AG10803 (cell line): ENCODE measurements at regions not wholly inside any gene's neighbourhood (a gene's known extent, or its start where the extent isn't known, plus 50 kb on each side); places are given as distances from the start of the nearest gene placed in this dataset.
"Not testable (repeated sequence)": the region's sequence is repeated elsewhere in the genome, so short reads cannot be mapped to it uniquely, and the experiment has no call there.

Source experiments
- DNase-seq: peaks from one replicate; pipeline ENCODE4 v3.0.0; 2010; ENCODE audit warnings: low read depth
- H3K4me3 ChIP-seq: 2 replicates; pipeline ENCODE4 v1.5.1; 2011; ENCODE audit warnings: mild to moderate bottlenecking, low read length, control low read depth
- CTCF ChIP-seq: conservative IDR thresholded peaks from 2 replicates; pipeline ENCODE4 v1.5.1; 2011; ENCODE audit warnings: mild to moderate bottlenecking, low read length, control low read depth, inconsistent platforms

GRCh38 chr1:173377266-173377665 lies 99.9 kb upstream of the PRDX6 start:
- no peak for DNase-seq
- no peak for TF ChIP-seq CTCF

GRCh38 chr1:173383351-173383750 lies 93.8 kb upstream of the PRDX6 start:
- no peak for TF ChIP-seq CTCF
- peak; percentile 42 for DNase-seq
- no peak overlapping the region for H3K4me3 ChIP-seq

More at GRCh38 chr1:173377266-173377665, 99.9 kb upstream of the PRDX6 start:
- H3K4me3 ChIP-seq, result no peak overlapping the region

GRCh38 chr1:173388352-173388751 lies 88.8 kb upstream of the PRDX6 start:
- DNase-seq, result no peak
- no peak for TF ChIP-seq CTCF
- H3K4me3 ChIP-seq, result no peak overlapping the region

GRCh38 chr1:173392895-173393658 lies 84.1 kb upstream of the PRDX6 start:
- no peak for TF ChIP-seq CTCF
- DNase-seq, result peak; percentile 96
- no peak overlapping the region for H3K4me3 ChIP-seq

- no peak overlapping the region for H3K4me3 ChIP-seq
- peak; percentile 94 for DNase-seq
- TF ChIP-seq CTCF, result no peak
Observed at GRCh38 chr1:173393659-173394000, 83.5 kb upstream of the PRDX6 start.

GRCh38 chr1:173394813-173395212 lies 82.3 kb upstream of the PRDX6 start:
- DNase-seq, H3K4me3 ChIP-seq: not testable (repeated sequence)

GRCh38 chr1:173395762-173396161 lies 81.4 kb upstream of the PRDX6 start:
- no peak overlapping the region for H3K4me3 ChIP-seq
- no peak for TF ChIP-seq CTCF
- DNase-seq, result no peak
